HepG2 (cell line): ENCODE measurements at regions not wholly inside any gene's neighbourhood (a gene's known extent, or its start where the extent isn't known, plus 50 kb on each side); places are given as distances from the start of the nearest gene placed in this dataset.

ENCODE experiments used
- ARID4A ChIP-seq: sonication (generic); formaldehyde crosslinking; IDR thresholded peaks from 2 replicates; pipeline ENCODE4 v1.5.0; 2020; ENCODE audit warnings: mild to moderate bottlenecking, missing genetic modification reagents, borderline replicate concordance
- ATF1 ChIP-seq: IDR thresholded peaks from 2 replicates; pipeline ENCODE4 v1.6.1; 2016; ENCODE audit warnings: mild to moderate bottlenecking, control low read depth
- RFXAP ChIP-seq: sonication (generic); formaldehyde crosslinking; IDR thresholded peaks from 2 replicates; pipeline ENCODE4 v1.4.0; 2020; ENCODE audit warnings: missing genetic modification reagents, borderline replicate concordance
- ZNF142 ChIP-seq: sonication (generic); formaldehyde crosslinking; IDR thresholded peaks from 2 replicates; pipeline ENCODE4 v1.4.0; 2020; ENCODE audit warnings: missing genetic modification reagents
- ZNF782 ChIP-seq: sonication (generic); formaldehyde crosslinking; IDR thresholded peaks from 2 replicates; pipeline ENCODE4 v1.4.0; 2020; ENCODE audit warnings: missing genetic modification reagents, mild to moderate bottlenecking, borderline replicate concordance

GRCh38 chr5:103394676-103395075, 136.1 kb downstream of the MACIR start (continued):
- TF ChIP-seq ZNF142 (CRISPR knock-in tag) (no peak), ARID4A (CRISPR knock-in tag) (no peak), ZNF782 (CRISPR knock-in tag) (no peak), RFXAP (CRISPR knock-in tag) (no peak), ATF1 (CRISPR knock-in tag) (no peak)
